ENCODE measurements at regions not wholly inside any gene's neighbourhood (a gene's known extent, or its start where the extent isn't known, plus 50 kb on each side); places are given as distances from the start of the nearest gene placed in this dataset.
"Not testable (repeated sequence)": the region's sequence is repeated elsewhere in the genome, so short reads cannot be mapped to it uniquely, and the experiment has no call there.

DNA sequence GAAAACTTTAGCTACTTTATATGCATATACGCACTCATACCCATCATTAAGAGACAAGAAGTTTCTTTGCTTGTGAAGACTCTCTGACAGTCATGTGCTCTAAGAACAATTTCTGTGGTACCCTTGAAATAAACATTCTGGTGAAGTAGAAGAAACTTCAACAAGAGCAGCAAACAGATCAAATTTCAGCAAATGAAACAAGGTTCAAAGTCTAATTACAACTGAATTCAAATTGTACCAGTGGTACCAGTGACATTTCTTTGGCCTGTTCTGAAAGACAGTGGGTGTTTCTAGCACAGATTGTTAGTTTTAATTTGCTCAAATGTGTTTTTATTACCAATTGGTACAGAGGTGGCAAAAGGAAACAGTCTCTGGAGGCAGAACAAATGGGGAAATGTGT is 391.0 kb downstream of the CHSY3 start:
- H3K9me3 ChIP-seq (ENCODE audit: control insufficient read depth in 1 of 2, low read length in 2 of 2) = no peaks in the 10 kb centered on the region
- H3K4me3 ChIP-seq (ENCODE audit: low read depth in 1 of 2, low read length in 2 of 2) = no peak overlapping the region

DNA sequence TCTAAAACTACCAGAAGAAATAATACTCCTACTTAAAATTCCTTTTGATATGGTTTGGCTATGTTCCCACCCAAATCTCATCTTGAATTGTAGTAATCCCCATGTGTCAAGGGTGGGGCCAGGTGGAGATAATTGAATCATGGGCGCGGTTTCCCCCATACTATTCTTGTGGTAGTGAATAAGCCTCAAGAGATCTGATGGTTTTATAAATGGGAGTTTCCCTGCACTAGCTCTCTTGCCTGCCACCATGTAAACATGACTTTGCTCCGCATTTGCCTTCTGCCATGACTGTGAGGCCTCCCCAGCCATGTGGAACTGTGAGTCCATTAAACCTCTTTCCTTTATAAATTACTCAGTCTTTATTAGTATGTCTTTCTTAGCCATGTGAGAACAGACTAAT is 390.5 kb downstream of the CHSY3 start:
- not testable (repeated sequence) for H3K27me3 ChIP-seq (ENCODE audit: low read depth, low read length); H3K4me1 ChIP-seq (ENCODE audit: control insufficient read depth in 1 of 2, insufficient read depth in 2 of 2, low read length in 2 of 2); H3K4me3 ChIP-seq (ENCODE audit: low read depth in 1 of 2, low read length in 2 of 2); H3K9me3 ChIP-seq (ENCODE audit: control insufficient read depth in 1 of 2, low read length in 2 of 2); H3K27ac ChIP-seq (ENCODE audit: low read length); H3K36me3 ChIP-seq (ENCODE audit: control insufficient read depth in 1 of 2, insufficient read depth in 2 of 2, low read length in 2 of 2)

More for the DNA sequence above, 391.0 kb downstream of the CHSY3 start:
- H3K27me3 ChIP-seq (ENCODE audit: low read depth, low read length) = no peaks in the 10 kb centered on the region
- H3K36me3 ChIP-seq (ENCODE audit: control insufficient read depth in 1 of 2, insufficient read depth in 2 of 2, low read length in 2 of 2) = no peaks in the 10 kb centered on the region
- H3K4me1 ChIP-seq (ENCODE audit: control insufficient read depth in 1 of 2, insufficient read depth in 2 of 2, low read length in 2 of 2) = no peaks in the 10 kb centered on the region
- no peak overlapping the region for H3K27ac ChIP-seq (ENCODE audit: low read length)

DNA sequence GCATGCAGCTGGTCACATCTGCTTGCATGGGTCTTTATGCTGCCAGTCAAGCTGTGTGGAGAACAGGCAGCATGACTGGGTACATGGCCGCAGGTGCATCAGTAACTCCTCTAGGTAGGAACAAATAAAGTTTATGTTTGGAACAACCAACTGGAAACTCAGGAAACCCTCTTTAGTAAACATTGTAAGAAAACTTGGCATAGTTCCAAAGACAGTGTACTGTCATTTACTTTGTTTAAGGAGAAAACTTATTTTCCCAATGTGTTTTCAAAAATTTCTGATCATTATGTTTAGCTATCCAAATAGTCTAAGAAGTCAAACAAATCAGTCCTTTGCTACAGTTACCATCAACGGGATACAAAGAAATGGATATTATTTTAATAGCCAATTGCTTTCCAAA is 386.0 kb downstream of the CHSY3 start:
- peaks cover 0 to 7% of the 10 kb centered on the region in 2 donors for H3K4me1 ChIP-seq (ENCODE audit: control insufficient read depth in 1 of 2, insufficient read depth in 2 of 2, low read length in 2 of 2)
- no peaks in the 10 kb centered on the region for H3K36me3 ChIP-seq (ENCODE audit: control insufficient read depth in 1 of 2, insufficient read depth in 2 of 2, low read length in 2 of 2)
- H3K4me3 ChIP-seq (ENCODE audit: low read depth in 1 of 2, low read length in 2 of 2) = no peak overlapping the region
- H3K9me3 ChIP-seq (ENCODE audit: control insufficient read depth in 1 of 2, low read length in 2 of 2) = no peaks in the 10 kb centered on the region
- H3K27me3 ChIP-seq (ENCODE audit: low read depth, low read length) = no peaks in the 10 kb centered on the region
- H3K27ac ChIP-seq (ENCODE audit: low read length) = no peak overlapping the region

- no peaks in the 10 kb centered on the region for H3K36me3 ChIP-seq (ENCODE audit: control insufficient read depth in 1 of 2, insufficient read depth in 2 of 2, low read length in 2 of 2)
- no peak overlapping the region for H3K27ac ChIP-seq (ENCODE audit: low read length)
- no peak overlapping the region for H3K4me3 ChIP-seq (ENCODE audit: low read depth in 1 of 2, low read length in 2 of 2)
- peaks cover 0 to 7% of the 10 kb centered on the region in 2 donors for H3K4me1 ChIP-seq (ENCODE audit: control insufficient read depth in 1 of 2, insufficient read depth in 2 of 2, low read length in 2 of 2)
- no peaks in the 10 kb centered on the region for H3K9me3 ChIP-seq (ENCODE audit: control insufficient read depth in 1 of 2, low read length in 2 of 2)
- H3K27me3 ChIP-seq (ENCODE audit: low read depth, low read length) = no peaks in the 10 kb centered on the region
These were observed 385.1 kb downstream of the CHSY3 start for GRCh38 chr5:130289132-130290088.

- Histone ChIP-seq H3K27me3 (ENCODE audit: low read depth, low read length) (no peaks in the 10 kb centered on the region), H3K9me3 (ENCODE audit: control insufficient read depth in 1 of 2, low read length in 2 of 2) (no peaks in the 10 kb centered on the region), H3K4me1 (ENCODE audit: control insufficient read depth in 1 of 2, insufficient read depth in 2 of 2, low read length in 2 of 2) (peaks cover 0 to 7% of the 10 kb centered on the region in 2 donors), H3K27ac (ENCODE audit: low read length) (no peak overlapping the region), H3K4me3 (ENCODE audit: low read depth in 1 of 2, low read length in 2 of 2) (no peak overlapping the region), H3K36me3 (ENCODE audit: control insufficient read depth in 1 of 2, insufficient read depth in 2 of 2, low read length in 2 of 2) (no peaks in the 10 kb centered on the region)
These were observed 383.2 kb downstream of the CHSY3 start for GRCh38 chr5:130287438-130287837.

DNA sequence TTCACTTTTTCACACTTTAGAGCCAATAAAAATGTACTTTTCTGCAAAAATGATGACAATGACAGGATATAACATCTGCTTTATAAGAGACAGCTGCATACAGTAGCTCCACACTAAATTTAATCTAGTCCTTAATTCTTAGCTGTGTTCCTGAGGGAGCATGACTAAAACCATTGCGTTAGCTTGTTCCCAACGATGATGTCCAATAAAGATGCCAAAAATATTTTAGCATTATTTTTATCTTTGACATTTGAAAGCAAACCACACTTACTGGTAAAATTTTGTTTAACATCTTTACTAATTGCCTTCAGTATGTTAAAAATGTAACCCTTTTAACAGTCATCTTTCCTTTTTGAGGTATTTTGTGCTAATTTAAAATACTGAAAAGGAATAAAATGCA is 382.7 kb downstream of the CHSY3 start:
- Histone ChIP-seq H3K9me3 (ENCODE audit: control insufficient read depth in 1 of 2, low read length in 2 of 2) (no peaks in the 10 kb centered on the region), H3K36me3 (ENCODE audit: control insufficient read depth in 1 of 2, insufficient read depth in 2 of 2, low read length in 2 of 2) (no peaks in the 10 kb centered on the region), H3K27me3 (ENCODE audit: low read depth, low read length) (no peaks in the 10 kb centered on the region), H3K27ac (ENCODE audit: low read length) (no peak overlapping the region), H3K4me1 (ENCODE audit: control insufficient read depth in 1 of 2, insufficient read depth in 2 of 2, low read length in 2 of 2) (peaks cover 0 to 7% of the 10 kb centered on the region in 2 donors), H3K4me3 (ENCODE audit: low read depth in 1 of 2, low read length in 2 of 2) (no peak overlapping the region)

- H3K36me3 ChIP-seq (ENCODE audit: control insufficient read depth in 1 of 2, insufficient read depth in 2 of 2, low read length in 2 of 2) = no peaks in the 10 kb centered on the region
- H3K9me3 ChIP-seq (ENCODE audit: control insufficient read depth in 1 of 2, low read length in 2 of 2) = no peaks in the 10 kb centered on the region
- H3K27me3 ChIP-seq (ENCODE audit: low read depth, low read length) = no peaks in the 10 kb centered on the region
- no peaks in the 10 kb centered on the region for H3K4me1 ChIP-seq (ENCODE audit: control insufficient read depth in 1 of 2, insufficient read depth in 2 of 2, low read length in 2 of 2)
- no peak overlapping the region for H3K27ac ChIP-seq (ENCODE audit: low read length)
- H3K4me3 ChIP-seq (ENCODE audit: low read depth in 1 of 2, low read length in 2 of 2) = no peak overlapping the region
These were observed 377.8 kb downstream of the CHSY3 start for GRCh38 chr5:130282049-130282448.

DNA sequence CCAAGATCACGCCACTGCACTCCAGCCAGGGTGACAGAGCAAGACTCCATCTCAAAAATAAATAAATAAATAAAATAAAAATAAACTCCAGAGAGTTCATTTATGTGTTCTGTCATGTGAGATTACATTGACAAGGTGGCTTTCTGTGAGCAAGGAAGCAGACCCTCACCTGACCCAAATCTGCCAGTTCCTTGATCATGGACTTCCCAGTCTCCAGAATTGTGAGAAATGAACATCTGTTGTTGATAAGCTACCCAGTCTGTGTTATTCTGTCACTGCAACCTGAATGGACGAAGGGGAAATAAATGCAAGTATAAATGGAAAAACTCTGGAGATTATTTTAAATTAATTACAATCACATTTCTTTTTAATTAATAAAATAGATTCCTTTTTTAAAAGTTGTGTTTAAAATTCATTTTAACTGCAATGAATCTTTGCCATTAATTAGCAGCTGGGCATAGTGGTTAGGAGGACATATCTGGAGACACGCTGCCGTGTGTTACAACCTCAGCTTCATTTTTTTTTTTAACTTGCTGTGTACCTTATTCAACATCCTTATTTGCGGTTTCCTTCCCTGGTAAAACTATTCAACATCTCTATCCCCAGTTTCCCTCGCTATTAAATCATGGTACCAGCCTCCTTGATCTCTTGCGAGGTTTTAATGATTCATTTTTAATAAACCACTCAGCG is 376.4 kb downstream of the CHSY3 start:
- Histone ChIP-seq H3K27ac (ENCODE audit: low read length) (no peak overlapping the region), H3K4me3 (ENCODE audit: low read depth in 1 of 2, low read length in 2 of 2) (no peak overlapping the region), H3K4me1 (ENCODE audit: control insufficient read depth in 1 of 2, insufficient read depth in 2 of 2, low read length in 2 of 2) (no peaks in the 10 kb centered on the region), H3K9me3 (ENCODE audit: control insufficient read depth in 1 of 2, low read length in 2 of 2) (no peaks in the 10 kb centered on the region), H3K36me3 (ENCODE audit: control insufficient read depth in 1 of 2, insufficient read depth in 2 of 2, low read length in 2 of 2) (no peaks in the 10 kb centered on the region), H3K27me3 (ENCODE audit: low read depth, low read length) (no peaks in the 10 kb centered on the region)

- Histone ChIP-seq H3K4me1 (ENCODE audit: control insufficient read depth in 1 of 2, insufficient read depth in 2 of 2, low read length in 2 of 2) (no peaks in the 10 kb centered on the region), H3K27ac (ENCODE audit: low read length) (no peak overlapping the region), H3K27me3 (ENCODE audit: low read depth, low read length) (no peaks in the 10 kb centered on the region), H3K36me3 (ENCODE audit: control insufficient read depth in 1 of 2, insufficient read depth in 2 of 2, low read length in 2 of 2) (no peaks in the 10 kb centered on the region), H3K9me3 (ENCODE audit: control insufficient read depth in 1 of 2, low read length in 2 of 2) (no peaks in the 10 kb centered on the region), H3K4me3 (ENCODE audit: low read depth in 1 of 2, low read length in 2 of 2) (no peak overlapping the region)
These were observed 375.1 kb downstream of the CHSY3 start for GRCh38 chr5:130279386-130279785.

- Histone ChIP-seq H3K9me3 (ENCODE audit: control insufficient read depth in 1 of 2, low read length in 2 of 2) (no peaks in the 10 kb centered on the region), H3K27ac (ENCODE audit: low read length) (no peak overlapping the region), H3K4me3 (ENCODE audit: low read depth in 1 of 2, low read length in 2 of 2) (no peak overlapping the region), H3K36me3 (ENCODE audit: control insufficient read depth in 1 of 2, insufficient read depth in 2 of 2, low read length in 2 of 2) (no peaks in the 10 kb centered on the region), H3K4me1 (ENCODE audit: control insufficient read depth in 1 of 2, insufficient read depth in 2 of 2, low read length in 2 of 2) (no peaks in the 10 kb centered on the region), H3K27me3 (ENCODE audit: low read depth, low read length) (no peaks in the 10 kb centered on the region)
These were observed 373.9 kb downstream of the CHSY3 start for GRCh38 chr5:130278136-130278535.

DNA sequence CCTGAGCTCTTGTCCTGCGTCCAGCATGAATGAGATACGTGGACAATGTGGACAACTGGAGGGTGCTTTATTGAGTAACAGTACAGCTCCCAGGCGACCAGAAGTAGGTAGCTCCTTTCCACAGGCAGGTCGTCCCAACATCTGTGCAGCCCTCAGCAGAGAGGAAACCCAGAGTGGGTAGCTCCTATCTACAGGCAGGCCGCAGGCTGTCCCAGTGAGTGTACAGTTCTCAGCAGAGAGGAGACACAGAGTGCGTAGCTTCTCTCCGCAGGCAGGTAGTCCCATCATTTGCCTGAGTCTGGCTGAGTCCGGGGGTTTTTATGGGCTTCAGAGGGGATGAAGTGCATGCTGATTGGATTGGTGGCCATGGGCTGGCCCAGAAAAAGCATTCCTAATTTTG is 373.3 kb downstream of the CHSY3 start:
- H3K36me3 ChIP-seq (ENCODE audit: control insufficient read depth in 1 of 2, insufficient read depth in 2 of 2, low read length in 2 of 2) = no peaks in the 10 kb centered on the region
- no peak overlapping the region for H3K4me3 ChIP-seq (ENCODE audit: low read depth in 1 of 2, low read length in 2 of 2)
- H3K27me3 ChIP-seq (ENCODE audit: low read depth, low read length) = no peaks in the 10 kb centered on the region
- H3K27ac ChIP-seq (ENCODE audit: low read length) = no peak overlapping the region
- H3K9me3 ChIP-seq (ENCODE audit: control insufficient read depth in 1 of 2, low read length in 2 of 2) = no peaks in the 10 kb centered on the region
- H3K4me1 ChIP-seq (ENCODE audit: control insufficient read depth in 1 of 2, insufficient read depth in 2 of 2, low read length in 2 of 2) = no peaks in the 10 kb centered on the region
